ENCODE measurements at regions not wholly inside any gene's neighbourhood (a gene's known extent, or its start where the extent isn't known, plus 50 kb on each side); places are given as distances from the start of the nearest gene placed in this dataset.

GRCh38 chrX:113470166-113470565, 629.5 kb upstream of the AMOT start:
- H3K27me3 ChIP-seq (ENCODE audit: low read length), result no peaks in the 10 kb centered on the region
- H3K9ac ChIP-seq (ENCODE audit: low read length), result no peak overlapping the region
- H2AFZ ChIP-seq (ENCODE audit: low read depth, low read length, severe bottlenecking), result no peak overlapping the region
- no peak for TF ChIP-seq EZH2phosphoT487 (conservative IDR thresholded peaks at IDR 0.05; ENCODE audit: low read length)
- no peak for TF ChIP-seq CTCF (IDR thresholded peaks at IDR 0.05; ENCODE audit: insufficient read depth, low read length, poor library complexity, severe bottlenecking)
- H3K36me3 ChIP-seq (ENCODE audit: low read length), result no peaks in the 10 kb centered on the region
- H3K4me3 ChIP-seq (ENCODE audit: insufficient read depth, low read length, poor library complexity, severe bottlenecking), result no peak overlapping the region
- no peaks in the 10 kb centered on the region for H3K79me2 ChIP-seq (ENCODE audit: insufficient read depth, low read length)
- H3K27ac ChIP-seq (ENCODE audit: low read depth, low read length), result no peak overlapping the region
- no peaks in the 10 kb centered on the region for H4K20me1 ChIP-seq (ENCODE audit: low read depth, low read length)
- no peaks in the 10 kb centered on the region for H3K9me3 ChIP-seq (ENCODE audit: insufficient read depth, low read length)
- H3K9me2 ChIP-seq (replicated peaks; ENCODE audit: insufficient read depth, low read length), result no peaks in the 10 kb centered on the region
- no peaks in the 10 kb centered on the region for H3F3A ChIP-seq (ENCODE audit: insufficient read depth)
- no peak overlapping the region for H3K4me2 ChIP-seq (ENCODE audit: low read depth, low read length, poor library complexity, severe bottlenecking)

GRCh38 chrX:113457719-113458118, 617.1 kb upstream of the AMOT start:
- no peak overlapping the region for H3K9ac ChIP-seq (ENCODE audit: low read length)
- H4K20me1 ChIP-seq (ENCODE audit: low read depth, low read length), result no peaks in the 10 kb centered on the region
- H3K27ac ChIP-seq (ENCODE audit: low read depth, low read length), result no peak overlapping the region
- no peak overlapping the region for H3K4me2 ChIP-seq (ENCODE audit: low read depth, low read length, poor library complexity, severe bottlenecking)
- H3K79me2 ChIP-seq (ENCODE audit: insufficient read depth, low read length), result no peaks in the 10 kb centered on the region
- H3K36me3 ChIP-seq (ENCODE audit: low read length), result no peaks in the 10 kb centered on the region
- no peaks in the 10 kb centered on the region for H3F3A ChIP-seq (ENCODE audit: insufficient read depth)
- no peaks in the 10 kb centered on the region for H3K27me3 ChIP-seq (ENCODE audit: low read length)
- no peaks in the 10 kb centered on the region for H3K9me2 ChIP-seq (replicated peaks; ENCODE audit: insufficient read depth, low read length)
- H3K9me3 ChIP-seq (ENCODE audit: insufficient read depth, low read length), result no peaks in the 10 kb centered on the region
- H2AFZ ChIP-seq (ENCODE audit: low read depth, low read length, severe bottlenecking), result no peak overlapping the region
- TF ChIP-seq CTCF (IDR thresholded peaks at IDR 0.05; ENCODE audit: insufficient read depth, low read length, poor library complexity, severe bottlenecking) (no peak), EZH2phosphoT487 (conservative IDR thresholded peaks at IDR 0.05; ENCODE audit: low read length) (no peak)
- no peak overlapping the region for H3K4me3 ChIP-seq (ENCODE audit: insufficient read depth, low read length, poor library complexity, severe bottlenecking)

- Histone ChIP-seq H3F3A (ENCODE audit: insufficient read depth) (no peaks in the 10 kb centered on the region), H3K4me3 (ENCODE audit: insufficient read depth, low read length, poor library complexity, severe bottlenecking) (no peak overlapping the region), H3K4me2 (ENCODE audit: low read depth, low read length, poor library complexity, severe bottlenecking) (no peak overlapping the region), H2AFZ (ENCODE audit: low read depth, low read length, severe bottlenecking) (no peak overlapping the region), H4K20me1 (ENCODE audit: low read depth, low read length) (no peaks in the 10 kb centered on the region), H3K79me2 (ENCODE audit: insufficient read depth, low read length) (no peaks in the 10 kb centered on the region), H3K27ac (ENCODE audit: low read depth, low read length) (no peak overlapping the region), H3K36me3 (ENCODE audit: low read length) (no peaks in the 10 kb centered on the region), H3K9ac (ENCODE audit: low read length) (no peak overlapping the region), H3K9me2 (replicated peaks; ENCODE audit: insufficient read depth, low read length) (no peaks in the 10 kb centered on the region), H3K27me3 (ENCODE audit: low read length) (no peaks in the 10 kb centered on the region), H3K9me3 (ENCODE audit: insufficient read depth, low read length) (no peaks in the 10 kb centered on the region)
- TF ChIP-seq EZH2phosphoT487 (conservative IDR thresholded peaks at IDR 0.05; ENCODE audit: low read length), result no peak
- TF ChIP-seq CTCF (IDR thresholded peaks at IDR 0.05; ENCODE audit: insufficient read depth, low read length, poor library complexity, severe bottlenecking), result no peak
Observed at GRCh38 chrX:113455582-113455981, 615.0 kb upstream of the AMOT start.

GRCh38 chrX:113429011-113429410, 588.4 kb upstream of the AMOT start:
- no peak overlapping the region for H3K4me3 ChIP-seq (ENCODE audit: insufficient read depth, low read length, poor library complexity, severe bottlenecking)
- H3F3A ChIP-seq (ENCODE audit: insufficient read depth), result no peaks in the 10 kb centered on the region
- H3K9me2 ChIP-seq (replicated peaks; ENCODE audit: insufficient read depth, low read length), result no peaks in the 10 kb centered on the region
- no peaks in the 10 kb centered on the region for H3K36me3 ChIP-seq (ENCODE audit: low read length)
- TF ChIP-seq EZH2phosphoT487 (conservative IDR thresholded peaks at IDR 0.05; ENCODE audit: low read length) (no peak), CTCF (IDR thresholded peaks at IDR 0.05; ENCODE audit: insufficient read depth, low read length, poor library complexity, severe bottlenecking) (no peak)
- no peak overlapping the region for H2AFZ ChIP-seq (ENCODE audit: low read depth, low read length, severe bottlenecking)
- H3K9me3 ChIP-seq (ENCODE audit: insufficient read depth, low read length), result no peaks in the 10 kb centered on the region
- no peaks in the 10 kb centered on the region for H3K27me3 ChIP-seq (ENCODE audit: low read length)
- H4K20me1 ChIP-seq (ENCODE audit: low read depth, low read length), result no peaks in the 10 kb centered on the region
- H3K27ac ChIP-seq (ENCODE audit: low read depth, low read length), result no peak overlapping the region
- no peaks in the 10 kb centered on the region for H3K79me2 ChIP-seq (ENCODE audit: insufficient read depth, low read length)
- H3K9ac ChIP-seq (ENCODE audit: low read length), result no peak overlapping the region
- no peak overlapping the region for H3K4me2 ChIP-seq (ENCODE audit: low read depth, low read length, poor library complexity, severe bottlenecking)
